ENCODE measurements at regions not wholly inside any gene's neighbourhood (a gene's known extent, or its start where the extent isn't known, plus 50 kb on each side); places are given as distances from the start of the nearest gene placed in this dataset.

- intact Hi-C loops (cut with DNase I): no loop called here
- Histone ChIP-seq H3K4me3 (no peak overlapping the region), H3K36me3 (no peaks in the 10 kb centered on the region), H3K27ac (no peak overlapping the region), H3K9me3 (no peaks in the 10 kb centered on the region), H3K4me1 (replicated peaks) (no peaks in the 10 kb centered on the region), H3K27me3 (replicated peaks; ENCODE audit: insufficient read depth) (no peaks in the 10 kb centered on the region)
- TF ChIP-seq CTCF (IDR thresholded peaks at IDR 0.05) (no peak), POLR2A (IDR thresholded peaks at IDR 0.05) (no peak), POLR2AphosphoS5 (IDR thresholded peaks at IDR 0.05) (no peak)
- no peak for DNase-seq (ENCODE audit: low spot score)
- 39% methylated on average over 3 of the region's 3 CpGs for WGBS
Measured at GRCh38 chr1:105830571-105831146, 1225.8 kb upstream of the PRMT6 start.

- intact Hi-C loops (cut with DNase I): no loop called here
- no peaks in the 10 kb centered on the region for H3K36me3 ChIP-seq
- H3K4me1 ChIP-seq (replicated peaks): no peaks in the 10 kb centered on the region
- H3K27me3 ChIP-seq (replicated peaks; ENCODE audit: insufficient read depth): no peaks in the 10 kb centered on the region
- H3K9me3 ChIP-seq: no peaks in the 10 kb centered on the region
- H3K27ac ChIP-seq: no peak overlapping the region
- no peak for TF ChIP-seq CTCF (IDR thresholded peaks at IDR 0.05)
- no peak for TF ChIP-seq POLR2A (IDR thresholded peaks at IDR 0.05)
- no peak for TF ChIP-seq POLR2AphosphoS5 (IDR thresholded peaks at IDR 0.05)
- no peak overlapping the region for H3K4me3 ChIP-seq
- no peak for DNase-seq (ENCODE audit: low spot score)
Measured at GRCh38 chr1:105838071-105838470, 1218.4 kb upstream of the PRMT6 start.

- TF ChIP-seq POLR2AphosphoS5 (IDR thresholded peaks at IDR 0.05): no peak
- Histone ChIP-seq H3K27me3 (replicated peaks; ENCODE audit: insufficient read depth) (no peaks in the 10 kb centered on the region), H3K4me3 (no peak overlapping the region), H3K9me3 (no peaks in the 10 kb centered on the region), H3K36me3 (no peaks in the 10 kb centered on the region), H3K27ac (no peak overlapping the region), H3K4me1 (replicated peaks) (no peaks in the 10 kb centered on the region)
- WGBS: 91% methylated on average over 2 of the region's 2 CpGs
- no peak for DNase-seq (ENCODE audit: low spot score)
- intact Hi-C loops (cut with DNase I): no loop called here
Measured at GRCh38 chr1:105865546-105865945, 1190.9 kb upstream of the PRMT6 start.

GRCh38 chr1:105872817-105873216 is 1183.7 kb upstream of the PRMT6 start:
- Histone ChIP-seq H3K4me3 (no peak overlapping the region), H3K9me3 (no peaks in the 10 kb centered on the region), H3K27ac (no peak overlapping the region), H3K36me3 (no peaks in the 10 kb centered on the region), H3K4me1 (replicated peaks) (no peaks in the 10 kb centered on the region), H3K27me3 (replicated peaks; ENCODE audit: insufficient read depth) (no peaks in the 10 kb centered on the region)
- TF ChIP-seq POLR2A (IDR thresholded peaks at IDR 0.05) (no peak), CTCF (IDR thresholded peaks at IDR 0.05) (no peak), POLR2AphosphoS5 (IDR thresholded peaks at IDR 0.05) (no peak)
- DNase-seq (ENCODE audit: low spot score): no peak
- intact Hi-C loops (cut with DNase I): no loop called here
- WGBS: 60% methylated on average over 1 of the region's 1 CpG

GRCh38 chr1:105874621-105875020 is 1181.9 kb upstream of the PRMT6 start:
- TF ChIP-seq POLR2AphosphoS5 (IDR thresholded peaks at IDR 0.05) (no peak), POLR2A (IDR thresholded peaks at IDR 0.05) (no peak), CTCF (IDR thresholded peaks at IDR 0.05) (no peak)
- Histone ChIP-seq H3K4me1 (replicated peaks) (no peaks in the 10 kb centered on the region), H3K36me3 (no peaks in the 10 kb centered on the region), H3K4me3 (no peak overlapping the region), H3K27ac (no peak overlapping the region), H3K9me3 (no peaks in the 10 kb centered on the region), H3K27me3 (replicated peaks; ENCODE audit: insufficient read depth) (no peaks in the 10 kb centered on the region)
- intact Hi-C loops (cut with DNase I): no loop called here
- no peak for DNase-seq (ENCODE audit: low spot score)
